ENCODE measurements at regions not wholly inside any gene's neighbourhood (a gene's known extent, or its start where the extent isn't known, plus 50 kb on each side); places are given as distances from the start of the nearest gene placed in this dataset.
"Not testable (repeated sequence)": the region's sequence is repeated elsewhere in the genome, so short reads cannot be mapped to it uniquely, and the experiment has no call there.

DNA sequence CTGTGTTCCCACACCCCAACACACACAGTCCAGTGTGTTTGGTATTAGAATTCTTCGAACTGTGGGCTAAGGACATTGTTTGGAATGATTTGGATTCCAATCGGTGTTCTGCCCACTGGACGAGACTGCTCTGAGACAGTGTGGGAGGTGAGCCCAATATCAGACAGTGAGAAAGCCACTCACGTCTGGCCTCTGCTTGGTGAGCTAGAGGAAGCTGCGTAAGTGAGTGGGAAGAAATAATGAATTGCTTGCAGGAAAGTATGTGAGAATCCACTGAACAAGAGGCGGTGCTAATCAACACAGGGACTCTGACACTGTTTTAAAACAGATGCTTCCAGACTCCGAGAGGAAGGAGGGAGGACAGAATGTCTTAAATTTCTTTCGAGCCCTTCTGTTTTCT, 675.0 kb upstream of the ANKRD30A start:
- no peak for DNase-seq (ENCODE audit: low spot score)

DNA sequence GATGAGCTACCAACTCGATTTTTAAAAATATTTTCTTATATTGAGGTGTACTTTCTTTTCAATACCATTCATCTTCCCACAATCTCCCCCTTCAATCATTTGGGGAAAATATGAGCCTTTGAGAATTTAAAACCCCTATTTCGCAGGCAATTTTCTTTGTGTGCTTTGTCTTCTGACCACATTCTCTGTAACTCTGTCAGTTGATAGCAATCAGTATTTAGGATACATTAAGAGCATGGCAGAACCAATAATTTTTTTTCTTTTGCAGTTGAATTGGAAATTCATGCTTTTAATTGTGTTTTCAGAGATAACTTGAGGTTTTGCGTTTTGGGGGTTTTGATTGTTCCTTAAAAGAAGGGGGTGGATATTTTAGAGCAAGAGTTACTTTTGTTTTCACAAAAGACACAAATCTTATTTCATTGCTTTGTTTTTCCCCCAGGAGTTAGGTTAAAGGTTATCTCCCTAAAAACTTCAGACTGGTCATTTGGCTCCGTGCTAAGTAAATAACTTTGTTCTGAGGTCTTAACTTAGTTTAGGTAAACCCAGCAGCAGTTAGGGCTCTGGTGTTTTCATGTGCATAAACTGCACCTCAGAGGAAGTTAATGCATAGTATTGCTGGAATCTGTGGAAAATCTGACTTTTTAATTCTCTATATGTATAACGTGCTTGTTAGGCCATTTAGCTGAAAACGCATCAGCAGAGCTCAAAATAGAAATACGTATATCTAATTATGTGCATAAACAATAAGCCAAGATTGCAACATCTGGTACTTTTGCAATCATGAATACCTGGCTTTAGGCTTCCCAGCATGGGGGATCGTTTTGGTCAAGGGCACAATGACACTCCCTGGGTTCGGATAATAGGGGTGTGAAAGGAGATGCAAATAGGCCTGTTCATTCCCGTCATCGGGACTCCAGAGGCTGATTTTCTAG, 676.4 kb upstream of the ANKRD30A start:
- DNase-seq (ENCODE audit: low spot score), result no peak

DNA sequence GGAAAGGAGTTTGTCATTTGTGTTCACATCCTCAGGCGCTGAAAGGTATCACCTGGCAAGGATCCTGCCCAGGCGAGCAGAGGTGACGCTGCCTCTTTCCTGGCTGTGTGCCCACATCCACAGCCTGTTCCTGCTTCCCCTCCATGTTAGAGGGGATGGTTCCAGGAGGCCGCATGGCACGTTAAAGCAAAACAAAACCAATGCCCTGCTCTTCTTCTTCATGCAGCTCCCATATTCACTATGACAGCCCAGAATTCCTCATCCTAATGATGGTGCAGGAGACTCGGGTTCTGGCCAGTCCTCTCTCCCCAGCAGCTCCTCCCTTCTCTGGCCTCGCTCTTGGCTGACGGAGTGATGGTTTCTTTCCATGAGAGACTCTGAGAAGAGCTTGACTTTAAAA, 678.5 kb upstream of the ANKRD30A start:
- no peak for DNase-seq (ENCODE audit: low spot score)

DNA sequence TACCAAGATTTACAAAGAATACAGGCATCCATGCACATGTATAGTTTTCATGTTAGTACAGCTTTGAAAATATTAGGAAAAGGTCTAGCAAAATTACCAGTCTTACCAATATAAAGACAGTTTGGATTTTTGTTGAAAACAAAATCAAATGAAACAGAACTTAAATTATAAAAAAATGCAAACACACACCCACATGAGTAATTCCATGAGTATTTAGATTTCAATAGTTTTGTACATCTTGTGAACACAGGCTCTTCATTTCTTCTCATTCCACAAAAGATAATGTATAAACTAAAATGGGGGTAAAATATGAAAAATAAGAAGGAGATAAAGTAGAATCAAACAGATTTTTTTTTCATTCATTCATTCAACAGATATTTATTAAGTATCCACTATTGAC, 682.2 kb upstream of the ANKRD30A start:
- no peak for DNase-seq (ENCODE audit: low spot score)

DNA sequence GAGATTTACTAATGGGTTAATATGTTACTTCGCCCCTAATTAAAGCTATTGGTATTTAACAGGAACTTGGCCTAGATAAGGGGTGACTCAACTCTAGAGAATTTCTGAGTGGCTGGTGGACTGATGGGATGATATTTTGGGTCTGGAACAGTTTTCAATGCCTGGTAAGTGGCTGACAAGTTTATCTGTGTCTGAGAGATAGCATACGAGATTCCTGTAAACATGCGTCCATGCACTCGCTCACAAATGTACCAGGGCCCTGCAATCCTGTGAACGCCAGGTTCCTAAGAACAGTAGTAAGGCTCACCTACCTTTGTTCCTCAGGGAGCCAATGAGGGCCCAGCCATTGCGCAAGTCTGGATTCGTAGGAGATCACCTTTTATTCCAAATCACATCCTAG, 683.8 kb upstream of the ANKRD30A start:
- DNase-seq (ENCODE audit: low spot score), result no peak

DNA sequence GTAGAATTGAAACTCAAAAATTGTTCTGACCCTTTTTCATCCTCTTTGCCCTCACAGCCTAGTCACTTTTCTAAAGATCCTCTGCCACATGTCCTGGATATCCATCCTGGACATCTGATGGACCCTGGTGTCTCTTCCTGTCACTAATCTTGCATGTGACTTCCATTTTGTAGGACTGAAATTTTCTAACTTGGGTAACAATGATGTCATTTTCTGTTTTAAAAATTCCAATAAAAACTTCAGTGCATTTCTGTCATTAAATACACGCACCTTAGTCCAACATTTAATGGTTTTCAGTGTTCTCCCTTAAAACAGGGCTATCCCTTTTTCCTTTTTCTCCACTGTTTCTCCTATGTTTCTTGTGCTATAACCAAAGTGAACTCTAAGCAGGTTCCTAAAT, 684.9 kb upstream of the ANKRD30A start:
- DNase-seq (ENCODE audit: low spot score), result no peak

DNA sequence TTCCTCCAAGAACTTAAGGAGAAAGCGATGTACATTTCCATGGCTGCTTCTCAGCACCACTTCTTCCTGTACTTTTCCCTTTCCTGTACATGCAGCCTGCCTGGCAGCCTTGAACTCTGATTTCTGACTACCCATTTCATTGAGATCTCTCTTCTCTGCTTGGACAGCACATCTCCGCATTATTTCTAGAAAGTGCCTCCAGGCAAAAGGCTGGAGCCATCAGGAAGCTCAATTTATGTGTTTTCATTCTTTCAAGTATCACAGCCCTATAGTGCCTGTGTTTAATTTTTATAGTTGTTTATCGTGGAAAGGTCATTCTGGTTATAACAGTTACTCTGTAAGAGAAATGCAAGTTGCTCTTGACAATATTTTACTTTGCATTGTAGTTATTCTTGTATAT, 688.0 kb upstream of the ANKRD30A start:
- DNase-seq (ENCODE audit: low spot score), result peak; percentile 35

DNA sequence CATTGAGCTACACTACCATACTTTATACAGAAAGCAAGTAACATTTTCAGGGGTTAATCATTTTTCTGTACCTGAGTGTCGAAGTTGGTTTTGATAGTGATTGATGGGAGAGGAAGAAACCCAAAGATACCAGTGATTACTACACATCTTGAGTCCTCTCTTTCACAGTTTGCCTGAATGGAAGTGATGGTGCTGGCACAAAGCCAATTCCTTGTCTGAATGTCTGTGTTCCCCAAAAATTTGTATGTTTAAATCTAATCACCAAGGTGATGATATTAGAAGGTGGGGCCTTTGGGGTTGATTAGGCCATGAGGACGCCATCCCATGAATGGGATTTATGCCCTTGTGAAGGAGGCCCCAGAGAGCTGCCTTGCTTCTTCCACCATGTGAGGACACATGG, 696.9 kb upstream of the ANKRD30A start:
- no peak for DNase-seq (ENCODE audit: low spot score)

DNA sequence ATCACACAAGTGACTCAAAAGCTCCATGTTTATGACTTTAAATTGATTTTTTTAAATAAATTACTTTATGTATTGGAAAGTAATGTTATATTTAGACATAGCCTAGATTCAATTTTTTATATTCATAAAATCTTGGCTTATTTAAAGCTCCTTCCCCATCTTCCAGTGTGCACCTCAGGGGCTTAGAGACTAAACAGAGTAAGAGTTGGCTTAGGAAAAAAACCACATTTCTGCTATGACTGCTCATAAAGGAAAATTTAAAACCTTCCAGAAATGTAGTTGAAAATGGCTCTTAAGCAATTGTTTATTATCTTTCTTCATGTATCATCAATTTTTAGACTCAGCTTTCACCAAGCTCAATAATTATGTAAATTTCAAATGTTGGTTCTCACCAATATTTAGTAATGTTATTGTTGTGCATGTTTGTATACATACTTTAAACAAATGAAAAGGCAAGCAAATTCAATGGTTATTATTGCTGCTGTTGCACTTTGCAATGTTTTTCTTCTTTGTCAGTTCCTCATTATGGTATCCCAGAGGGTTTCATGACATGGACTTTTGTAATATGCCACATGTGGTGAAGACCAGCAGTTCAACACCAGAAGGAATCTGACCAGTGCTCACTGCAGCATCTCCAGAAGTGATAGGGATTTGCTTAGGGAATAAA, 700.1 kb upstream of the ANKRD30A start:
- no peak for DNase-seq (ENCODE audit: low spot score)

DNA sequence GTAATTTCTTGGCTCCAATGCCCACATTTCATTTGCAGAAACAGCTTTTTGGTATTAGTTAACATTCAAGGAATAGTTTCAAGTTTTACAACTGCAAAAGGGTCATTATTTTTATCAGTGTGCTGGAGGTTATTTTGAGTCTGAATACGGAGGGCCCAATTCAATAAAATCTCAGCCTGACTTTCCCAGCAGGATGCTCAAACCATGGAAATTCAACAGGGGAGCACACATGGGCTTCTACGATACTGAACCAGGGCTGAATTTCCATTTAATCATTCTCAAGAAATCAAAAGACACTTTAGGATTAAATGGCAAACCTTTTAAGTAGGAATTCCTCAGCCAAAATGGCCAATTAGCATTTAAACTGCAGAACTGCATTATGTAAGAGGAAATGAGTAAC, 700.9 kb upstream of the ANKRD30A start:
- no peak for DNase-seq (ENCODE audit: low spot score)

DNA sequence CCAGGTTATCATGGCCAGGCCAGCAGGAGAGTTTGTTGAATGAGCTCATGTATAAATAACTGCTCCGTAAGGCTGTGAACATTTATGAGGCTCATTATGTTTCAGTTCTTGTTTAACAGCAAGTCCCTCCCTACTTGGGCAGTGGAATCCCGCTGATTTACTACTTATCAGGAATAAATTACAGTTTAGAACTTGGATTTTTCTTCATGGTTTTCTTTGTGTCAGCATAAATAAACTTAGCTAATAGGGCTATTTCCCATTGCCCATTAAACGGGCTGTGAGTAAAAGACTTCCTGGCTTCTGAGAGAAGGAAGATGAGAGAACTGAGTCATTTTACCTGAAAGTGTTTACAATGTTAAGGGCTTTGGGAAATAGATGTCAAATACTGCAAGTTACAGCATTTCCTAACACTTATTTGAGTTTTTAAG, 701.6 kb upstream of the ANKRD30A start:
- no peak for DNase-seq (ENCODE audit: low spot score)

DNA sequence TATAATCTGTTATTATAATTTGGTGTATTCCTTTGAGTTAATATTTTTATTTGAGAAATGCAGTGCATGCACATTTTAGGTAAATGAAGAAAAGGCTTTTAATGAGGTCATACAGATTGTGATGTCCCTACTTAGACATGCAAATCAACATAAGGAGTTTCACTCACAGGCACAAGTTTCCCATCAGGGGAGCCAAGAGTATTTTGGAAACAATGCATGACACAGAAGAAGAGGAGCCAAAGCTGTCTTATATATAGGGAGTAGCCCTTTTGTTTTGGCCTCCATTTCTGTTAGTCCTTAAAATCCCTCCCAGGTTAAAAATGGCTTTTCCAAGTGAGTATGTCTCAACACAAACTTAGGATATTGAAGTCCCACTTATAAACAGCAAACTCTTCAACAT, 703.4 kb upstream of the ANKRD30A start:
- no peak for DNase-seq (ENCODE audit: low spot score)

DNA sequence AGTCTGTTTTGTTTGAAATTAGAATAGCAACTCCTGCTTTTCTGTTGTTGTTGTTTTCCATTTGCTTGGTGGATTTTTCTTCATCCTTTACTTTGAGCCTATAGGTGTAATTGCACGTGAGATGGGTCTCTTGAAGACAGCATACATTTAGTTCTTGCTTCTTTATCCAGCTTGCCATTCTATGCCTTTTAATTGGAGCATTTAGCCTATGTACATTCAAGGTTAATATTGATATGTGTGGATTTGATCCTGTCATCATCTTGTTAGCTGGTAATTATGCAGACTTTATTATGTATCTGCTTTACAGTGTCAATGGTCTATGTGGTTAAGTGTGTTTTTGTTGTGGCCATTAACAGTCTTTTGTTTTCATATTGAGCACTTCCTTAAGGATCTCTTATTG, 708.9 kb upstream of the ANKRD30A start:
- no peak for DNase-seq (ENCODE audit: low spot score)

DNA sequence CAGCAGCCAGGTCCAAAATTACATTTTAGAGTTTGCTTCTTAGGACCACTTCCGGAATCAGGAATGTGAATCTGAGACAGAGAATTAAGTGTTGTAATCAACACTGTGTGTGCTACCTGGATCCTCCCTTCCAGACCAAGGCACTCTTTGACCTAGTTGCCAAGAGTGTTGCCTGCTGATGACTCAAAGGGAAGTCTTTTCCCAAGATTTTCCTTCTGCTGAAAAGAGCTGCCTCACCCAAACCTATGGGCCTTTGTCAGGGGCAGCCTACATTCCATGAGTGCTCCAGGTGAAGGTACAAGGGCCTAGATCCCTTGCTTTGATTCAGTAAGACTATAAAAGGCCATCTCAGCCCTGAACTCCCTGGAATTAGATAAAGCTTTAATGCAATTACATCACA, 712.5 kb upstream of the ANKRD30A start:
- DNase-seq (ENCODE audit: low spot score), result no peak

DNA sequence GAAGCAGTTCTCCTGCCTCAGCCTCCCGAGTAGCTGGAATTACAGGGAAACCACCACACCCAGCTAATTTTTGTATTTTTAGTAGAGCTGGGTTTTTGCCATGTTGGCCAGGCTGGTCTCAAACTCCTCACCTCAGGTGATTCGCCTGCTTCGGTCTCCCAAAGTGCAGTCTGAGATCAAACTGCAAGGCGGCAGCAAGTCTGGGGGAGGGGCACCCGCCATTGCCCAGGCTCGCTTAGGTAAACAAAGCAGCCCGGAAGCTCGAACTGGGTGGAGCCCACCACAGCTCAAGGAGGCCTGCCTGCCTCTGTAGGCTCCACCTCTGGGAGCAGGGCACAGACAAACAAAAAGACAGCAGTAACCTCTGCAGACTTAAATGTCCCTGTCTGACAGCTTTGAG, 725.2 kb upstream of the ANKRD30A start:
- DNase-seq (ENCODE audit: low spot score), result not testable (repeated sequence)

DNA sequence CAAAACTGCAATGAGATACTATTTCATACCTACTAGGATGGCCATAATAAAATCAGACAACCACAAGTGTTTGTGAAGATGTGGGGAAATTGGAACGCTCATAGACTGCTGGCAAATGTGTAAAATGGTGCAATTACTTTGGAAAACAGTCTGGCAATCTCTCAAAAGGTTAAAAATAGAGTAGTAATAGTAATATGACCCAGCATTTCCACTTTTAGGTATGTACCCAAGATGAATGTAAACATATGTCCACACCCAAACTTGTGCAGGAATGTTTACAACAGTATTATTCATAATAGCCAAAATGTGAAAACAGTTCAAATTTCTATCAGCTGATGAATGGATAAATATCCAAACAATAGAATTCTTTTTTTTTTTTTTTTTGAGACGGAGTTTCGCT, 731.6 kb upstream of the ANKRD30A start:
- DNase-seq (ENCODE audit: low spot score), result no peak

DNA sequence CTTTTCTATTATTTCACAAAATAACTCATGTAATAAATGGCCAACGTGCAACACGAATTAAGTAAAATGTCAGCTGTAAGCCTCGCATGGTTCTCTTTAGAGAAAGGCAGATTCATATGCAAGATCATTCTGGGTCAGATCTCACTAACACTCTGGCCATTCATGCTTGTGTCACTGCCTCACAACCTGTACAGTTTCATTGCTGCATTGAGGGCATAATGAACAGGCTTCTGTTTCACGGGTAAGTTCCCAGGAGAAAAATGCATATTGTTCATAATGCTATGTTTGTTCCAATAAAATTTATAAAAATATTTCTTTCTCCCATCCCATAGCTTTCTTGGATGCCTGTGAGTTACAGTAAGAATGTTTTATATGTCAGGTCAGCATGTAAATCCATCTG, 734.0 kb upstream of the ANKRD30A start:
- DNase-seq (ENCODE audit: low spot score), result peak; percentile 8

DNA sequence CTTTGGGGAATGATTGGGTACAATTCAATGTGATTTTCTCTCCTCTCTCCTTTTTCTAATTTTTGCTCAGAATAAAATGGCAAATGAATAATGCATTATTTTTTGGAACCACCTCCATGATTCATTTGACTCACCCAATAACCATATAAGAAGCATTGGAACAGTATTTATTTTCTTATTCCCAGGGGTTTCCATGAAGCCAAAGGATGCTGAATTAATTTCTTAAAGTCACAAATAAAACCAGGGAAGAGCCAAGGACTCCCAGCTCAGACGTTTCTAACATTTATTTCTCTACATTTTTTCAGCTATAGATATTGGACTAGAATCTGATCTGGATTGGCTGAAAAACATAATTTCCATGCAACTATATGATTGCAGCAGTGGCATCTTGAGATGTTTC, 735.2 kb upstream of the ANKRD30A start:
- DNase-seq (ENCODE audit: low spot score), result no peak

DNA sequence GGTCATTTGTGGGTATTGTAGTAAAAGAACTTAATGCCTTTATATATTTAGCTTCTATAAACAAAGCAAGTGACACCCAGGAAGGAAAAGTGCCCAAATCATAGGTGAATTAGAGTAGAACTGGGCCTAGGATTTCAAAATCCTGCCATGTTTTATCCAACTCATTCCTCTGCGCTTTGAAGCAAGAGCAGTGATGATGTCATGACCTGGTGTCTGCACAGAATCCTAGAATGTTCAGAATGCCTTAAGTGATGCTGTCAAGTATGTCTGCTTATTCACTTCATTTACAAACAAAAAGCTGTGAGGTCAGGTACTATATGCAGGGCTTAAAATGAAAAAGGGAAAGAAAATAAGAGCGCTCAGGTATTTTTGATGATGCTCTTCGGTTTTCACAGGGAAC, 737.2 kb upstream of the ANKRD30A start:
- no peak for DNase-seq (ENCODE audit: low spot score)

DNA sequence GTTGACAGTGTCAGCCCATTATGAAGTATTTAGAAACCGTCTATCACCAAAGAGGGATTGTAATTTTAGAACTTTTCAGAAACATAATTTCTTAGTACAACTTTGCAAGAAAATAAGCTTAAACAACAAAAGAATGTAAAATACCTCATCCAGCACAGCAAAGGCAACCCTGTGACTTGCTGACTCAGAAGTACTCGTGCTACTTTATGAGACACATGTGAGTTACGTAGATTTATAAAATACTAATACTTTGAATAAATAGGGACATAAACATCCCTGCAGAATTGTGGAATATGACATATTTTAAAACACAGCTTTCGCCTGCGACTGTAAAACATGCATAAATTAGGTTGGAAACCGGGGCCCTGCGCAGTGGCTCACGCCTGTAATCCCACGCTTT, 739.7 kb upstream of the ANKRD30A start:
- DNase-seq (ENCODE audit: low spot score), result no peak

DNA sequence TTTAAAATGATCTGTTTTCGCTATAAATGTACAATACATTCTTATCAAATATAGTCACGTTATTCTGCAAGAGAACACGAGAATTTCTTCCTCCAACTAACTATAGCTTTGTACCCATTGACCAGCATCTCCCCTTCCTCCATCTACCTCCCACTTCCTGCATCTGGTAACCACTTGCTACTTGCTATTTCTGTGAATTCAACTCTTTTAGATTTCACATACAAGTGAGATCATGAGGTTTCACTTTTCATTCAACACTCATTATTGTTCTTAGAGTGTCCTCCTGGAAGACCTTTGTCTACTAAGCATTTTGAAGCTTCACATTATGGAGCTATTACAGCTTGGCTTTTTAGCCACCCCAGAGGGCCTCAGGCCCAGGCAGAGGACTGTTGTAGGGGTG, 741.3 kb upstream of the FZD8 start:
- DNase-seq (ENCODE audit: low spot score), result no peak

DNA sequence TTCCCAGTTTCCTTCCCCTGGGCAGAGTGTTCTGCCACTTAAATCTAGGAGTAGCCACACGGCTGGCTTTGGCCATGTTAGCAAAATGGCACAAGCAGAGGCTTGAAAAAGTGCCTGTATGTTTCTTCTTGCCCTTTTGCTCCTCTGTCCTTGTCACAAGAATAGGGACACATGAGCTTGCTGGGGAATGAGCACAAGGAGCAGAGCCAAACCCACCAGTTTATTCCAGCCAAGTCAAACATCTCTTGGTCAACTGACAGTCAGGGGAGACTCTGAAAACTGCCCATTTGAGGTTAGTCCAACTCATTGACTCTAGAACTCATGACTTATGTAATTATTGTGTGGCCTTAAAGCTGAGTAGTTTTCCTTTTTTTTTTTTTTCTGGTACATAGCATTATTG, 739.7 kb upstream of the FZD8 start:
- no peak for DNase-seq (ENCODE audit: low spot score)

DNA sequence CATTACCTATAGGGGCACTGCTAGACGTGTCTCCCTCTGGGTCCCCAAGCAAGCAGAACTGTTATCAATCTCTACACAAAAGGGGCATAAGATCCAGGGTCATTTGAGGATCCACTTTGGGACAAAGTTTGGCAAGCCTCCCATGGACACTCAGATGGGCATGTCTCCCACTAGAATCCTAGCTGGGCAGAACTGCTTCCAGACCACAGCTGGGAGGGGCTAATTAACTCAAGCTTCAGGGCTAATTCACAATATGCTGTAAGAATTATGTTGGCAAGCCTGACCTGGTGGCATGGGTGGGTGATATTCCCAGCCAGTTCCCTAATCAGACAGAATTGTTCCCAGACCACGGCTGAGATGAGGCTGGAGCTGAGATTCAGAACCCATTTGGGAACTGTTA, 738.4 kb upstream of the FZD8 start:
- DNase-seq (ENCODE audit: low spot score), result no peak

DNA sequence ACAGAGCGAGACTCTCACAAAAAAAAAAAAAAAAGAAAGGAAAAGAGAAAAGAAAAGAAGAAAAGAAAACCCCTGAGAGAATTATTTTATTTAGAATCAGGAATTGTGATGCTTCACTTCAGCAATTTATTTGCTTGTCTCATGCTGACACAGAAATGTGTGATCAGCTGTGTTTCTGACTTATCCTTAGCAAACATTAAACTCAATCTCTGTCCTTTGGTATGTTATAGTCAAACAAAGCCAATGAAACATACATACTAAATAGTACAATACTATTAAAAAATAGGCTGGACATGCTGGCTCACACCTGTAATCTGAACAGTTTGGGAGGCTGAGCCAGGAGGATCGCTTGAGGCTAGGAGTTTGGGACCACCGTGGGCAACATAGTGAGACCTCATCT, 733.0 kb upstream of the FZD8 start:
- no peak for DNase-seq (ENCODE audit: low spot score)
